Prostate gland (tissue), 2 donors: ENCODE measurements at regions not wholly inside any gene's neighbourhood (a gene's known extent, or its start where the extent isn't known, plus 50 kb on each side); places are given as distances from the start of the nearest gene placed in this dataset.

ENCODE experiments used
- CTCF ChIP-seq, 4 experiments: fragments of 200-600 bp in 2 of 4; fragments of 450-650 bp in 2 of 4; sonication (generic) in 2 of 4; IDR thresholded peaks; 1 replicate in 3 of 4; 2 replicates in 1 of 4; pipeline ENCODE4 v1.5.1; 2016 to 2019; ENCODE audit warnings: antibody characterized with exemption in 4 of 4, mild to moderate bottlenecking in 2 of 4, moderate library complexity in 2 of 4
- POLR2A ChIP-seq: fragments of 450-650 bp; IDR thresholded peaks from one replicate; pipeline ENCODE4 v1.6.1; 2016; ENCODE audit warnings: antibody characterized with exemption, mild to moderate bottlenecking
- POLR2AphosphoS5 ChIP-seq: sonication (generic); formaldehyde crosslinking; IDR thresholded peaks from one replicate; pipeline ENCODE4 v1.6.1; 2017; ENCODE audit warnings: antibody characterized with exemption

- no peak for TF ChIP-seq CTCF (IDR thresholded peaks at IDR 0.05)
- no peak for TF ChIP-seq POLR2A
- no peak for TF ChIP-seq POLR2AphosphoS5
These were observed 296.7 kb upstream of the PROK2 start for GRCh38 chr3:72081471-72082185.
